Common myeloid progenitor, CD34-positive (primary cell): ENCODE measurements at regions not wholly inside any gene's neighbourhood (a gene's known extent, or its start where the extent isn't known, plus 50 kb on each side); places are given as distances from the start of the nearest gene placed in this dataset.

Experiments used
- CTCF ChIA-PET: fragments of 350-600 bp; sonication (Branson Sonifier 250); formaldehyde crosslinking; loops from one replicate; lab custom pipeline; 2021; ENCODE audit warnings: antibody characterized with exemption; lab: Charles Lee
- POLR2A ChIA-PET: fragments of 350-600 bp; sonication (Branson Sonifier 250); formaldehyde crosslinking; loops from one replicate; lab custom pipeline; 2021; ENCODE audit warnings: antibody characterized with exemption; lab: Charles Lee
- DNase-seq, 3 donors: peaks; one replicate each; pipeline versions ENCODE4 v3.0.0 to v3.0.0-alpha.2; 2013
- H3K27ac ChIP-seq, 2 experiments: 1 replicate in 1 of 2; 2 replicates in 1 of 2; pipeline ENCODE4 v1.7.0; 2013; ENCODE audit warnings: inconsistent platforms in 2 of 2, low read length in 2 of 2, mild to moderate bottlenecking in 2 of 2, low read depth in 1 of 2, moderate library complexity in 1 of 2; ENCODE audit not compliant: severe bottlenecking in 2 of 2, insufficient read depth in 1 of 2, poor library complexity in 1 of 2
- H3K27me3 ChIP-seq, 5 experiments: replicated peaks in 2 of 5; 1 replicate in 3 of 5; 2 replicates in 2 of 5; pipeline versions ENCODE4 v1.6.1 to v1.7.0; 2013; ENCODE audit warnings: low read length in 4 of 5, mild to moderate bottlenecking in 2 of 5, moderate library complexity in 2 of 5, inconsistent platforms in 1 of 5; ENCODE audit not compliant: insufficient read depth in 5 of 5, control insufficient read depth in 4 of 5
- H3K36me3 ChIP-seq, 4 experiments: 1 replicate in 2 of 4; 2 replicates in 2 of 4; pipeline versions ENCODE4 v1.6.1 to v1.7.0; 2013; ENCODE audit warnings: low read length in 3 of 4, control low read depth in 1 of 4, mild to moderate bottlenecking in 1 of 4; ENCODE audit not compliant: control insufficient read depth in 4 of 4, insufficient read depth in 4 of 4
- H3K4me1 ChIP-seq, 4 experiments: 1 replicate in 3 of 4; 2 replicates in 1 of 4; pipeline versions ENCODE4 v1.6.1 to v1.7.1; 2013; ENCODE audit warnings: low read length in 3 of 4, mild to moderate bottlenecking in 3 of 4, control low read depth in 1 of 4, inconsistent platforms in 1 of 4, moderate library complexity in 1 of 4; ENCODE audit not compliant: control insufficient read depth in 4 of 4, insufficient read depth in 4 of 4; ENCODE audit errors: control extremely low read depth in 1 of 4
- H3K4me3 ChIP-seq, 7 experiments: 1 replicate in 4 of 7; 2 replicates in 3 of 7; pipeline versions ENCODE4 v1.5.1 to v1.7.0; 2013; ENCODE audit warnings: mild to moderate bottlenecking in 7 of 7, low read length in 6 of 7, moderate library complexity in 6 of 7, inconsistent platforms in 2 of 7, low read depth in 2 of 7, control low read depth in 1 of 7; ENCODE audit not compliant: insufficient read depth in 4 of 7, control insufficient read depth in 1 of 7; ENCODE audit errors: extremely low read depth in 1 of 7
- H3K9me3 ChIP-seq, 5 experiments: 1 replicate in 4 of 5; 2 replicates in 1 of 5; pipeline versions ENCODE4 v1.6.1 to v1.7.1; 2013; ENCODE audit warnings: low read length in 4 of 5, mild to moderate bottlenecking in 2 of 5, inconsistent platforms in 1 of 5, low read depth in 1 of 5, moderate library complexity in 1 of 5; ENCODE audit not compliant: control insufficient read depth in 4 of 5, insufficient read depth in 2 of 5; ENCODE audit errors: control extremely low read depth in 1 of 5
- WGBS: methylation state at CpG from one replicate; pipeline ENCODE4 v1.1.5; 2013; ENCODE audit not compliant: insufficient coverage; 5-methylcytosine and 5-hydroxymethylcytosine counted together

DNA sequence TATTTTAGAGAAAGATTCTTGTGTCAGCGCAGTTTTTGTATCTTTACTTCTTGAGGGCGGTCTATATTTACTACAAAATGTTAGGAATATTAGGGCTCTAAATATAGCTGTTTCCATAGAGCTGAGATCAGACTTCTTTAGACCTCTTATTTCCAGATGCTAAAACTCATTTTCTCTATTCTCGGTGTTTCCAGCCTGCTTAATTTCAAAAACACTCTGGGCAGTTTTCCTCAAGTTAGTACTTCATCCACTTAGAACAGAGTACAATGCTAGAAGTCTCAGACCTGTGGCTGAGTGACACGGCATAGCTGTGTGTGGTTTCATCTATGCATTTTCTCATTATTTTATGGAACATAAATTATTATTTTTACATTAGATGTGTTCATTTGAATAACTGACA lies 346.6 kb downstream of the PABPC4L start:
- Histone ChIP-seq H3K27me3 (no peaks in the 10 kb centered on the region), H3K27ac (no peak overlapping the region), H3K9me3 (no peaks in the 10 kb centered on the region), H3K4me1 (no peaks in the 10 kb centered on the region), H3K4me3 (no peak overlapping the region), H3K36me3 (no peaks in the 10 kb centered on the region)
- 88% methylated on average over 1 of the region's 4 CpGs for WGBS
- ChIA-PET POLR2A (no interaction called here), CTCF (no interaction called here)
- DNase-seq: no peak

GRCh38 chr4:133839326-133839725 lies 362.3 kb downstream of the PABPC4L start:
- CTCF ChIA-PET: interaction anchor here (1.6 kb wide), 1 partner anchor 12 kb away, joined by 3 read pairs; no protein-coding TSS in a partner anchor
- H3K4me1 ChIP-seq: peaks cover 0 to 4% (median 0%) of the 10 kb centered on the region in 4 experiments
- H3K9me3 ChIP-seq: peaks cover 0 to 9% (median 3%) of the 10 kb centered on the region in 5 experiments
- POLR2A ChIA-PET: no interaction called here
- H3K4me3 ChIP-seq: no peak overlapping the region
- no peaks in the 10 kb centered on the region for H3K27me3 ChIP-seq
- H3K36me3 ChIP-seq: no peaks in the 10 kb centered on the region
- no peak for DNase-seq
- no peak overlapping the region for H3K27ac ChIP-seq

GRCh38 chr4:133823177-133823576 lies 378.4 kb downstream of the PABPC4L start:
- H3K9me3 ChIP-seq: peaks cover 0 to 1% (median 0%) of the 10 kb centered on the region in 5 experiments
- WGBS: 100% methylated on average over 1 of the region's 3 CpGs
- ChIA-PET POLR2A (no interaction called here), CTCF (no interaction called here)
- no peaks in the 10 kb centered on the region for H3K4me1 ChIP-seq
- H3K27me3 ChIP-seq: no peaks in the 10 kb centered on the region
- no peaks in the 10 kb centered on the region for H3K36me3 ChIP-seq
- H3K27ac ChIP-seq: no peak overlapping the region
- no peak for DNase-seq
- H3K4me3 ChIP-seq: no peak overlapping the region

DNA sequence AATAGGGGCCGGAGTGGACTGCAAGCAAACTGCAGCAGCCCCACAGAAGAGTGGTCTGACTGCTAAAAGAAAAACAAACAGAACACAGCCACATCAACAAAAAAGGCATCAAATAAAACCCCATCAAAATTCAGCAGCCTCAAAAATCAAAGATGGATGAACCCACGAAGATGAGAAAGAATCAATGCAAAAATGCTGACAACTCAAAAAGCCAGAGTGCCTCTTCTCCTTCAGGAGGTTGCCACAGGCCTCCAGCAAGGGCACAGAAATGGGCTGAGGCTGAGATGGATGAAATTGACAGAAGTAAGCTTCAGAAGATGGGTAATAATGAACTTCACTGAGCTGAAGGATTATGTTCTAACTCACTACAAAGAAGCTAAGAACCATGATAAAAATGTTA lies 388.6 kb downstream of the PABPC4L start:
- CTCF ChIA-PET: no interaction called here
- Histone ChIP-seq H3K9me3 (peaks cover 0 to 4% (median 0%) of the 10 kb centered on the region in 5 experiments), H3K27me3 (no peaks in the 10 kb centered on the region), H3K4me3 (no peak overlapping the region), H3K36me3 (no peaks in the 10 kb centered on the region), H3K4me1 (peaks cover 0 to 5% (median 0%) of the 10 kb centered on the region in 4 experiments), H3K27ac (no peak overlapping the region)
- POLR2A ChIA-PET: no interaction called here
- DNase-seq: no peak
- 100% methylated on average over 1 of the region's 2 CpGs for WGBS

GRCh38 chr4:133812236-133812635 lies 389.4 kb downstream of the PABPC4L start:
- POLR2A ChIA-PET: no interaction called here
- no peak overlapping the region for H3K4me3 ChIP-seq
- peaks cover 0 to 4% (median 0%) of the 10 kb centered on the region in 5 experiments for H3K9me3 ChIP-seq
- no peaks in the 10 kb centered on the region for H3K27me3 ChIP-seq
- DNase-seq: no peak
- H3K4me1 ChIP-seq: peaks cover 0 to 7% (median 0%) of the 10 kb centered on the region in 4 experiments
- CTCF ChIA-PET: no interaction called here
- no peak overlapping the region for H3K27ac ChIP-seq
- H3K36me3 ChIP-seq: no peaks in the 10 kb centered on the region

GRCh38 chr4:133808151-133808550 lies 393.4 kb downstream of the PABPC4L start:
- peaks cover 0 to 7% (median 0%) of the 10 kb centered on the region in 4 experiments for H3K4me1 ChIP-seq
- ChIA-PET POLR2A (no interaction called here), CTCF (no interaction called here)
- H3K36me3 ChIP-seq: no peaks in the 10 kb centered on the region
- 81% methylated on average over 3 of the region's 3 CpGs for WGBS
- H3K4me3 ChIP-seq: no peak overlapping the region
- DNase-seq: no peak
- H3K27ac ChIP-seq: no peak overlapping the region
- H3K9me3 ChIP-seq: peaks cover 0 to 2% (median 0%) of the 10 kb centered on the region in 5 experiments
- no peaks in the 10 kb centered on the region for H3K27me3 ChIP-seq

DNA sequence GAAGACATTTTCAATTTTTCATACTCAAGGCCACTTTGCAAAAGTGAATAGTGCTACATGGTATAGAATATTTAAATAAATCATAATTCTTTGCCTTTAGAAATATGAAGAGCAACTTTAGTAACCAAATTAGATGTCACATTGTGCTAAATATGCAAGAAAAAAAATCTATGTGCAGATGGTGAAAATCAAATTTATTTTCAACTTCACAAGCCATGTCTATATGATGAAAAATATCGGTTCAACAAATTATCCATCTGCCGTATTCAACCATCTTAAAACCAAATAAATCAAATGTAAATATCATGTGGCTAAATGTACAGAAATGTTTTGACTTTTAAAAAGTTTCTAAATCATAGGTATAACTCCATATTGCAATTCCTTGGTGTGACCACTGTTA lies 398.2 kb downstream of the PABPC4L start:
- no peak overlapping the region for H3K27ac ChIP-seq
- no peaks in the 10 kb centered on the region for H3K36me3 ChIP-seq
- no peaks in the 10 kb centered on the region for H3K9me3 ChIP-seq
- CTCF ChIA-PET: no interaction called here
- POLR2A ChIA-PET: no interaction called here
- no peaks in the 10 kb centered on the region for H3K27me3 ChIP-seq
- no CpG with 5 or more reads among the region's 2 CpGs for whole genome bisulfite sequencing
- H3K4me3 ChIP-seq: no peak overlapping the region
- peaks cover 0 to 3% (median 0%) of the 10 kb centered on the region in 4 experiments for H3K4me1 ChIP-seq
- DNase-seq: no peak
